GM21717 (cell line): ENCODE measurements at regions not wholly inside any gene's neighbourhood (a gene's known extent, or its start where the extent isn't known, plus 50 kb on each side); places are given as distances from the start of the nearest gene placed in this dataset.

ENCODE experiments used
- ATAC-seq: cut with Tn5 transposase; IDR thresholded peaks from one replicate; pipeline ENCODE4 v1.9.1; 2021; ENCODE audit warnings: mild to moderate bottlenecking, moderate library complexity; ENCODE audit not compliant: unreplicated experiment

GRCh38 chr10:117914334-117914733, 132.4 kb downstream of the RAB11FIP2 start:
- ATAC-seq = no peak

GRCh38 chr10:117920956-117921355, 125.8 kb downstream of the RAB11FIP2 start:
- ATAC-seq = no peak

- ATAC-seq = no peak
These were observed 125.3 kb downstream of the RAB11FIP2 start for GRCh38 chr10:117921421-117921820.

- no peak for ATAC-seq
These were observed 121.9 kb downstream of the RAB11FIP2 start for GRCh38 chr10:117924820-117925219.

DNA sequence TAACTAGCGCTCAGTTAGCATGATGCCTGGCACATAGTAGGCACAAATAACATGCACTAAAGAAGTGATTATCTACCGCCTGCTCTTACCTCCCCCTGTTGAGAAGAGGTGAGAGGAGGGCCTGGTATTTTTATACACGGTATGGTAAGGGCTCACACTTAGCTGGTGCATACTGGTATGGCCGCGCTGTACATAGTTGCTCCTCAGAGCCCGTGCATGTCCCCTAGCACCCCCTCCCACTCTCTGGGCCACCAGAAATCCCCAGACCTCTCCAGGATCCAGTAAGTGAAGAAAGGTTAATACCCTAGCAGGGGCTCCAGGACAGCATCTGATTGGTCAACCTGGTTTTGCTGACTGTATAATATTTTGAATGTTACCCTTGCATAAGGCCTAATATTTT, 121.4 kb downstream of the RAB11FIP2 start:
- ATAC-seq = no peak

DNA sequence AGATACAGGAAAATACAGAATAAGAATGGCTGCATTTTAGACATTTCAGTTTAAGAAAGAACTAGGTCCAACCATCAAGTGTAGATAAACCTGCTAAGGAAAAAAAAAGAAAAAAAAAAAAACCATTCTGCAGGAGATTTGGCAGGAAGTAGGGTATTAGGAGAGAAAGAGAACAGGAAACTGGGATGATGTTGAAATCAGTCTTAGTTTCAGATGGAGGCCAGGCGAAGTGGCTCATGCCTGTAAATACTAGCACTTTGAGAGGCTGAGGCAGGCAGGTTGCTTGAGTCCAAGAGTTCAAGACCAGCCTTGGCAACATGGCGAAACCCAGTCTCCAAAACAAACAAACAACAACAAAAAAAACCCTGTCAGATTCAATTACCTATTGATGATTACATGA, 120.2 kb downstream of the RAB11FIP2 start:
- ATAC-seq = no peak

DNA sequence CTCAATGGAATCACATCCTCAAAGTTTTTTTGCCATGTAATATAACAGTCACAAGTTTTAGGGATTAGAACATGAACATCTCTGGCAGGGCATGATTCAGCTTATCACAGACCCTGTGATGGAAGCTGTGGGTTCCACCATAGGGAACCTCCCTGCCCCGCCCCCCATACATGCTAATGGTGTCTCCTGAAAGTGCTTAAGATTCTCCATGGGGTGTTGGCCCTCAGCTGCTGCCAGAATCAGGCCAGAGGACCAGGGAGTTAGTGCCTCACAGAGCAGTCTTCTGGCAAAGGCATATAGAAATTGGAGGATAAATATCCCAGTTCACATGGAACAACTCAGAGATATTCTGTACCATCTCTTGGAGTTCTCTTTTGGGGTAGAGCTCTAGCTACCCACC, 119.4 kb downstream of the RAB11FIP2 start:
- no peak for ATAC-seq

GRCh38 chr10:117927871-117928270, 118.9 kb downstream of the RAB11FIP2 start:
- no peak for ATAC-seq

DNA sequence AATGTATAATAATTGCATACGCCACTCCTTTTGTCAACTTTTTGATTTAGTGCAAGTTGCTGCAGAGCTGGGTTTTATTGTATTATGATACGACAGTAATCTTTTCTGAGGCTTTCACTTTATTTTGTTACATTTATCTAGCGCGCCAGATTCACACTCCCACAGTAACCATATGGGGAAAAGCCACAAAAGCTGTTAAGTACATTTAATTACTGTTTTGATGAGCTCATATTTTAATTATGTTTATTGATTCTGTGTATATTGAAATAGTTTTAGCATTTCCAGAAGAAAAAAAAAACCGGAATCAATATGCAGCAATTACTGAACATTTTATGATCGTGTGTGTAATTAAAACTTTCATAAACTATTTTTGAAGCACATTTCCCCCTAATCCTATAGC, 118.5 kb downstream of the RAB11FIP2 start:
- no peak for ATAC-seq

GRCh38 chr10:117928741-117929140, 118.0 kb downstream of the RAB11FIP2 start:
- no peak for ATAC-seq

DNA sequence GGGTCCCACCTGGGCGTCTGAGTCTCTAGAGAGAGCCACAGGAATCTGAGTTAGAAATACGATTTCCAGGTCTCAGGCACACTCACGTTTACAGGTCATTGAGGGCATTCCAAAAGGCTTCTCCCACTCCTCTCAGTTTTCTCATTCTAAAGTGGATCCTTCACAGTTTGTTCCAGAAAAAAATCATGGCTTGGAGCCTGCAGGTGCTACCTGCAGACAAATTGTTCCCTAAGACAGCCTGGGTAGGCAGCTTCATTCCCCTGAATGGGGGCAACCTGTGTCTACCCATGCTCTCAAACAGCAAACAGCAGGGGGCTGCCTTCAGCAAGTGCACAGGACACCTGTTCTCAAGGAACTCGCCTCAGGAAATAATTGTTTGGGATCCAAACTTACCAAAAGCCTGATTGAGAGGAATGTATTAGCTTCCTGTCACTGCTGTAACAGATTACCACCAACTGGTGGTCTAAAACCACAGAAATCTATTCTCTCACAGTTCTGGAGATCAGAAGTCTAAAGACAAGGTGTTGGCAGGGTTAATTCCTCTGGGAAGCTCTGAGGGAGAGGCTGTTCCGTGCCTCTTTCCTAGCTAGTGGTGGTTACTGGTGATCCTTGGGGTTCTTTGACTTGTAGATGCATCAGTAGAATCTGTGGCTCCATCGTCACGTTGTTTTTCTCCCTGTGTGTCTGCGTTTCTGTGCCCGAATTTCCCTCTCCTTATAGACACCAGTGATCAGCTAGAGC, 117.2 kb downstream of the RAB11FIP2 start:
- ATAC-seq = no peak

- ATAC-seq = no peak
These were observed 115.7 kb downstream of the RAB11FIP2 start for GRCh38 chr10:117931078-117931477.

DNA sequence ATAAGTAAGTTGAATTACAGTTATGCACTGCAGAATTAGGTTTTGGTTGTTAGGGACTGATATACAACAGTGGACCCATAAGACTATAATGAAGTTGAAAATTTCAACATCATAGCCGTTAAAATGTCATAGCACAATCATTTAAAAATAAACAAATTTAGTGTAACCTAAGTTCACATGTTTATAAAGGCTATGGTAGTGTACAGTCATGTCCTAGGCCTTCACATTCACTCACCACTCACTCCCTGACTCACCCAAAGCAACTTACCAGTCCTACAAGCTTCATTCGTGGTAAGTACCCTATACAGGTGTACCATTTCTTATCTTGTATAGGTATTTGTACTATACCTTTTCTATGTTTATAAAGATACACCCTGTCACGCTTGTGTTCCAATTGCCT, 113.7 kb downstream of the RAB11FIP2 start:
- ATAC-seq = no peak

GRCh38 chr10:117934477-117934876, 112.3 kb downstream of the RAB11FIP2 start:
- no peak for ATAC-seq

DNA sequence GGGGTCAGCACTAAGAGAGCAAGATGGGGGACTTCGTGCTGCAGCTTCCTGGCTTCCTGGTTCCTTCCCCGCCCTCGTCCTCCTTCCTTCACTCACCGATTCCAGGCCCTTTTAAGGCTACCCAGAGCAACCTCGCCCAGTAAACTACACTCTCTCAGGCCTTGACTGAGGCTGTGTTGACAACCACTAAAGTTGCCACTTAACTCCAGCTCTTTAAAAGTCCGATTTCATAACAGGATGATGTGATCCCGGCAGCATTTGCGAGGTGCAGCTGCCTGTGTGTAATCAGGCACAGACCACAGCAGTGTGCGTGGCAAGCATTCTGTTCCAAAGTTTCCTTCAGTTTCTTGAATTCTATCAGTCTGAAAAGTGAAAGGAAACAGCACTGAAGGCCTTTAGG, 110.6 kb downstream of the RAB11FIP2 start:
- ATAC-seq = no peak

- ATAC-seq = no peak
These were observed 110.2 kb downstream of the RAB11FIP2 start for GRCh38 chr10:117936566-117936965.

DNA sequence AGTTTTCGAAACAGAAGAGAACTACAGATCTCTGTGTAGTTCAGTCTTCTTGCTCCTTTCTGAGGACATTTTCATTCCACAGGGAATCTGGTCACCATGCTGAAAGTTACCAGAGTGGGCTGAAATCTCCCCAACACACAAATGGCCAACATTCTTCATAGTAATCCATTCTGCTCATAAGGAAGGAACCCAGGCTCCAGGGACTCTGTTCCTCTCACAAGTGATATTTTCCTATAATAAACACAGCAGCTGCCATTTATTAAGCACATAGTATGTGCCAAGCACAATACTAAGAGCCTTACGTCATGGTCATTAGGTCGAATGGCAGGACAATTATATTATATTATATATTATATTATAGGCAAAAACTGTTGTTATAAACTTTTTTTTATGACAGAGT, 109.8 kb downstream of the RAB11FIP2 start:
- ATAC-seq = no peak

GRCh38 chr10:117938104-117938503, 108.6 kb downstream of the RAB11FIP2 start:
- no peak for ATAC-seq

- ATAC-seq = no peak
These were observed 104.5 kb downstream of the RAB11FIP2 start for GRCh38 chr10:117942226-117942625.

GRCh38 chr10:117944676-117945447, 101.9 kb downstream of the RAB11FIP2 start:
- ATAC-seq = no peak

DNA sequence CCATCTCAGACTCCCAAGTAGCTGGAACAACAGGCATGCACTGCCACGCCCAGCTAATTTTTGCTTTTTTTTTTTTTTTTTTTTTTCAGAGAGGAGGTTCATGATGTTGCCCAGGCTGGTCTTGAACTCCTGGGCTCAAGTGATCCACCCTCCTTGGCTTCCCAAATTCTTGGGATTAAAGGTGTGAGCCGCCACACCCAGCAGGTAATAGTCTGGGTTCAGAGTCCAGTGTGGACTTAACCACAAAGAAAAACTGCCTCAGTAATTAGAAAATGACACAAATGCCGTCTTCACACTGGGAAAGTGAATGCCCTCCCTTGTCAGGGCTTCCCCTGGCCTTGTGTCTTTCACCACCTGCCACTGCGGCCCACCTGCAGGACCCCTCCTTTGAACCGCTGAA, 101.1 kb downstream of the RAB11FIP2 start:
- ATAC-seq = no peak

- ATAC-seq = no peak
These were observed 100.1 kb downstream of the RAB11FIP2 start for GRCh38 chr10:117946525-117947070.
